GM12878 (cell line): ENCODE measurements at regions not wholly inside any gene's neighbourhood (a gene's known extent, or its start where the extent isn't known, plus 50 kb on each side); places are given as distances from the start of the nearest gene placed in this dataset.

Source experiments
- ATAC-seq: fragments of 200-7000 bp; cut with Tn5 transposase; 3 replicates; pipeline ENCODE4 v1.9.1; 2020; ENCODE audit warnings: mild to moderate bottlenecking, moderate library complexity
- BruUV-seq: library from RNA; stranded (reverse); fragments of 400-500 nt; replicated peaks from 2 replicates; lab custom pipeline; 2021; lab: Mats Ljungman, UMichigan
- CTCF ChIA-PET: fragments of 300-600 bp; sonication (Branson Sonifier 250); formaldehyde crosslinking; extraction: SDS; loops from one replicate; lab custom pipeline; 2021; ENCODE audit warnings: inconsistent platforms; lab: Yijun Ruan, JAX
- POLR2A ChIA-PET: fragments of 350-600 bp; formaldehyde crosslinking; extraction: SDS; loops from one replicate; lab custom pipeline; 2021; ENCODE audit warnings: inconsistent platforms; lab: Charles Lee
- RAD21 ChIA-PET: fragments of 300-600 bp; sonication (Branson Sonifier 250); formaldehyde crosslinking; loops from one replicate; lab custom pipeline; 2023; ENCODE audit warnings: antibody characterized with exemption; ENCODE audit not compliant: unreplicated experiment; lab: Charles Lee
- SMC1A ChIA-PET: fragments of 300-600 bp; sonication (Branson Sonifier 250); formaldehyde crosslinking; loops from one replicate; lab custom pipeline; 2023; ENCODE audit not compliant: unreplicated experiment, uncharacterized antibody; lab: Charles Lee
- DNase-seq: peaks from one replicate; pipeline ENCODE4 v3.0.0-alpha.2; 2011; ENCODE audit warnings: low read depth, low spot score
- FAIRE-seq: peaks from 3 replicates; lab custom pipeline; 2011; peaks lifted over from hg19 to GRCh38; lab: Jason Lieb, UNC
- H2AFZ ChIP-seq: 2 replicates; pipeline ENCODE4 v1.6.0; 2011; ENCODE audit warnings: low read depth, low read length, control low read depth; ENCODE audit not compliant: control insufficient read depth
- H3K27ac ChIP-seq: 2 replicates; pipeline ENCODE4 v1.5.1; 2011; ENCODE audit warnings: control low read depth; ENCODE audit not compliant: control insufficient read depth, insufficient read depth
- H3K27me3 ChIP-seq, 2 experiments: replicated peaks in 1 of 2; 2 replicates each; pipeline versions ENCODE4 v1.6.0 to v1.6.1; 2011; ENCODE audit warnings: low read length in 1 of 2; ENCODE audit not compliant: control insufficient read depth in 2 of 2, insufficient read depth in 2 of 2
- H3K36me3 ChIP-seq, 2 experiments: 2 replicates each; pipeline ENCODE4 v1.5.1; 2011; ENCODE audit warnings: low read length in 1 of 2; ENCODE audit not compliant: control insufficient read depth in 2 of 2, insufficient read depth in 2 of 2
- H3K4me1 ChIP-seq: 2 replicates; pipeline ENCODE4 v1.6.1; 2011; ENCODE audit warnings: mild to moderate bottlenecking, low read length, moderate library complexity, mixed read lengths; ENCODE audit not compliant: control insufficient read depth, insufficient read depth
- H3K4me2 ChIP-seq: 2 replicates; pipeline ENCODE4 v1.6.0; 2011; ENCODE audit warnings: control low read depth; ENCODE audit not compliant: control insufficient read depth, insufficient read depth
- H3K4me3 ChIP-seq: fragments of 200-600 bp; sonication (generic); 2 replicates; pipeline ENCODE4 v1.5.1; 2016
- H3K79me2 ChIP-seq: 2 replicates; pipeline ENCODE4 v1.6.0; 2011; ENCODE audit warnings: low read length; ENCODE audit not compliant: control insufficient read depth, insufficient read depth
- H3K9ac ChIP-seq: 2 replicates; pipeline ENCODE4 v1.8.0; 2011; ENCODE audit warnings: low read length, control low read depth, mixed read lengths; ENCODE audit not compliant: control insufficient read depth, insufficient read depth
- H3K9me3 ChIP-seq: replicated peaks from 3 replicates; pipeline ENCODE4 v1.5.1; 2011; ENCODE audit warnings: mild to moderate bottlenecking, low read length; ENCODE audit not compliant: control insufficient read depth, insufficient read depth
- H4K20me1 ChIP-seq: 2 replicates; pipeline ENCODE4 v1.6.0; 2011; ENCODE audit not compliant: control insufficient read depth, insufficient read depth
- CBX3 ChIP-seq: fragments of 200-600 bp; sonication (generic); IDR thresholded peaks from 2 replicates; pipeline ENCODE4 v1.6.1; 2016; ENCODE audit warnings: low read depth, borderline replicate concordance
- FOXK2 ChIP-seq: fragments of 450-650 bp; IDR thresholded peaks from 2 replicates; pipeline ENCODE4 v1.6.1; 2017; ENCODE audit warnings: mild to moderate bottlenecking, moderate library complexity
- POLR2A ChIP-seq: IDR thresholded peaks from 2 replicates; pipeline ENCODE4 v1.6.1; 2011; ENCODE audit warnings: low read depth, mild to moderate bottlenecking, low read length
- RAD51 ChIP-seq: fragments of 450-650 bp; IDR thresholded peaks from 2 replicates; pipeline ENCODE4 v1.6.1; 2016; ENCODE audit warnings: moderate library complexity, mild to moderate bottlenecking, inconsistent platforms
- RCOR1 ChIP-seq: conservative IDR thresholded peaks from 2 replicates; pipeline ENCODE4 v1.6.1; 2012; ENCODE audit warnings: low read depth, low read length, improper control_type of control experiment
- TCF7 ChIP-seq: IDR thresholded peaks from 2 replicates; pipeline ENCODE4 v1.6.1; 2014; ENCODE audit warnings: antibody characterized with exemption, borderline replicate concordance
- WGBS: methylation state at CpG from one replicate; pipeline ENCODE4 v1.1.6; 2016; ENCODE audit warnings: low lambda C conversion rate; ENCODE audit not compliant: insufficient replicate concordance, insufficient coverage; ENCODE audit errors: missing lambda C conversion rate; 5-methylcytosine and 5-hydroxymethylcytosine counted together
- in situ Hi-C: fragments of 300-500 bp; cut with MboI; formaldehyde crosslinking; loops from 9 replicates; pipeline ENCODE4 v1.14.3; 2018; ENCODE audit warnings: mixed read lengths
- intact Hi-C: fragments of 100-400 bp; cut with micrococcal nuclease; formaldehyde crosslinking; loops from one replicate; pipeline ENCODE4 v1.14.2; 2022; ENCODE audit not compliant: unreplicated experiment
- TF ChIP-seq, protein P1 (sequence below): fragments of 450-650 bp; IDR thresholded peaks from 2 replicates; pipeline ENCODE4 v1.6.1; 2017; ENCODE audit warnings: antibody characterized with exemption, mild to moderate bottlenecking, moderate library complexity
- TF ChIP-seq, protein P2 (sequence below): IDR thresholded peaks from 2 replicates; pipeline ENCODE4 v1.6.1; 2012; ENCODE audit warnings: low read depth, low read length, improper control_type of control experiment
- TF ChIP-seq, protein P3 (sequence below): IDR thresholded peaks from 2 replicates; pipeline ENCODE4 v1.6.1; 2011; ENCODE audit warnings: low read depth, low read length, improper control_type of control experiment, borderline replicate concordance

DNA sequence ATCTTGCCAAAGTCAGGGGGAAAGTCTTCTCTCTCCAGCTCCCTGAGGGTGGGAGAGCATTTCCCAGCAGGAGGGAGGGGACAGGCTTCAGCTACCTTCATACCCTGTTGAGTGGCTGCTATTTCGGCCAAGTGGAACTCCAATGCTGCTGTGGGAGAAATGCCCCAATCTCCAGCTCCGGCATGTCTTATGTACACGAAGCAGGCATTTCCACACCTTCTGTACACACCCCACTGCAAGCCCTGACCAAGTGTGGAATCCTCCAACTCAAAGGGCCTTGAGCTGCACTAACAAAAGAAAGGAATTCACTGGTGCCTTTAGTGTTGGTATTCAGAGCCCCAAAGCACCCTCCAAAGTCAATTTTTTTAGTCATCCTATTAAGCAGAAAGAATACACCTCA is 313.6 kb upstream of the NT5E start:
- Histone ChIP-seq H3K9me3 (no peaks in the 10 kb centered on the region), H3K4me3 (no peak overlapping the region), H4K20me1 (no peaks in the 10 kb centered on the region), H3K27ac (no peak overlapping the region), H3K36me3 (no peaks in the 10 kb centered on the region), H3K4me1 (no peaks in the 10 kb centered on the region), H3K79me2 (no peaks in the 10 kb centered on the region), H3K27me3 (no peaks in the 10 kb centered on the region; a peak in 2 of 4 replicates), H3K9ac (no peak overlapping the region), H2AFZ (no peak overlapping the region), H3K4me2 (no peak overlapping the region)
- no peak for FAIRE-seq
- POLR2A ChIA-PET: no interaction called here
- DNase-seq: no peak
- SMC1A ChIA-PET: no interaction called here
- BruUV-seq: no TSS peak
- RAD21 ChIA-PET: no interaction called here
- ATAC-seq: no peak
- in situ Hi-C loops (no loop called here), intact Hi-C loops (no loop called here)
- CTCF ChIA-PET: interaction anchor here (1.2 kb wide), 1 partner anchor 12 kb away, joined by 3 read pairs; no protein-coding TSS in a partner anchor
- 0% methylated on average over 3 of the region's 3 CpGs for WGBS
- TF ChIP-seq FOXK2 (no peak), CBX3 (no peak), TCF7 (no peak), RAD51 (no peak), RCOR1 (no peak), POLR2A (no peak)
- TF ChIP-seq, protein P1, sequence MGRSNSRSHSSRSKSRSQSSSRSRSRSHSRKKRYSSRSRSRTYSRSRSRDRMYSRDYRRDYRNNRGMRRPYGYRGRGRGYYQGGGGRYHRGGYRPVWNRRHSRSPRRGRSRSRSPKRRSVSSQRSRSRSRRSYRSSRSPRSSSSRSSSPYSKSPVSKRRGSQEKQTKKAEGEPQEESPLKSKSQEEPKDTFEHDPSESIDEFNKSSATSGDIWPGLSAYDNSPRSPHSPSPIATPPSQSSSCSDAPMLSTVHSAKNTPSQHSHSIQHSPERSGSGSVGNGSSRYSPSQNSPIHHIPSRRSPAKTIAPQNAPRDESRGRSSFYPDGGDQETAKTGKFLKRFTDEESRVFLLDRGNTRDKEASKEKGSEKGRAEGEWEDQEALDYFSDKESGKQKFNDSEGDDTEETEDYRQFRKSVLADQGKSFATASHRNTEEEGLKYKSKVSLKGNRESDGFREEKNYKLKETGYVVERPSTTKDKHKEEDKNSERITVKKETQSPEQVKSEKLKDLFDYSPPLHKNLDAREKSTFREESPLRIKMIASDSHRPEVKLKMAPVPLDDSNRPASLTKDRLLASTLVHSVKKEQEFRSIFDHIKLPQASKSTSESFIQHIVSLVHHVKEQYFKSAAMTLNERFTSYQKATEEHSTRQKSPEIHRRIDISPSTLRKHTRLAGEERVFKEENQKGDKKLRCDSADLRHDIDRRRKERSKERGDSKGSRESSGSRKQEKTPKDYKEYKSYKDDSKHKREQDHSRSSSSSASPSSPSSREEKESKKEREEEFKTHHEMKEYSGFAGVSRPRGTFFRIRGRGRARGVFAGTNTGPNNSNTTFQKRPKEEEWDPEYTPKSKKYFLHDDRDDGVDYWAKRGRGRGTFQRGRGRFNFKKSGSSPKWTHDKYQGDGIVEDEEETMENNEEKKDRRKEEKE: no peak
- TF ChIP-seq, protein P2, sequence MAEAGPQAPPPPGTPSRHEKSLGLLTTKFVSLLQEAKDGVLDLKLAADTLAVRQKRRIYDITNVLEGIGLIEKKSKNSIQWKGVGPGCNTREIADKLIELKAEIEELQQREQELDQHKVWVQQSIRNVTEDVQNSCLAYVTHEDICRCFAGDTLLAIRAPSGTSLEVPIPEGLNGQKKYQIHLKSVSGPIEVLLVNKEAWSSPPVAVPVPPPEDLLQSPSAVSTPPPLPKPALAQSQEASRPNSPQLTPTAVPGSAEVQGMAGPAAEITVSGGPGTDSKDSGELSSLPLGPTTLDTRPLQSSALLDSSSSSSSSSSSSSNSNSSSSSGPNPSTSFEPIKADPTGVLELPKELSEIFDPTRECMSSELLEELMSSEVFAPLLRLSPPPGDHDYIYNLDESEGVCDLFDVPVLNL: no peak
- TF ChIP-seq, protein P3, sequence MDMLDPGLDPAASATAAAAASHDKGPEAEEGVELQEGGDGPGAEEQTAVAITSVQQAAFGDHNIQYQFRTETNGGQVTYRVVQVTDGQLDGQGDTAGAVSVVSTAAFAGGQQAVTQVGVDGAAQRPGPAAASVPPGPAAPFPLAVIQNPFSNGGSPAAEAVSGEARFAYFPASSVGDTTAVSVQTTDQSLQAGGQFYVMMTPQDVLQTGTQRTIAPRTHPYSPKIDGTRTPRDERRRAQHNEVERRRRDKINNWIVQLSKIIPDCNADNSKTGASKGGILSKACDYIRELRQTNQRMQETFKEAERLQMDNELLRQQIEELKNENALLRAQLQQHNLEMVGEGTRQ: no peak
